ENCODE measurements at regions not wholly inside any gene's neighbourhood (a gene's known extent, or its start where the extent isn't known, plus 50 kb on each side); places are given as distances from the start of the nearest gene placed in this dataset.

- TF ChIP-seq POLR2A (IDR thresholded peaks at IDR 0.05) = no peak
- TF ChIP-seq CTCF (IDR thresholded peaks at IDR 0.05) = no peak
Observed at GRCh38 chr2:191522478-191523120, 155.3 kb upstream of the NABP1 start.

Measured in lower leg skin (tissue), 3 donors.